Ishikawa (cell line): ENCODE measurements at regions not wholly inside any gene's neighbourhood (a gene's known extent, or its start where the extent isn't known, plus 50 kb on each side); places are given as distances from the start of the nearest gene placed in this dataset.

ENCODE experiments used
- CEBPB ChIP-seq: IDR thresholded peaks from 2 replicates; pipeline ENCODE4 v1.6.1; 2012
- CREB1 ChIP-seq: IDR thresholded peaks from 2 replicates; pipeline ENCODE4 v1.6.1; 2012; ENCODE audit warnings: low read depth
- EP300 ChIP-seq: IDR thresholded peaks from 2 replicates; pipeline ENCODE4 v1.6.1; 2012; ENCODE audit warnings: borderline replicate concordance
- FOXM1 ChIP-seq: IDR thresholded peaks from 2 replicates; pipeline ENCODE4 v1.6.1; 2012; ENCODE audit warnings: low read depth, borderline replicate concordance
- NFIC ChIP-seq: IDR thresholded peaks from 2 replicates; pipeline ENCODE4 v1.6.1; 2012
- RAD21 ChIP-seq: IDR thresholded peaks from 2 replicates; pipeline ENCODE4 v1.6.1; 2012; ENCODE audit warnings: low read depth
- TAF1 ChIP-seq: IDR thresholded peaks from 2 replicates; pipeline ENCODE4 v1.6.1; 2012; ENCODE audit warnings: low read depth, mild to moderate bottlenecking
- TCF12 ChIP-seq: IDR thresholded peaks from 2 replicates; pipeline ENCODE4 v1.6.1; 2012; ENCODE audit warnings: low read depth
- YY1 ChIP-seq: IDR thresholded peaks from 2 replicates; pipeline ENCODE4 v1.6.1; 2012; ENCODE audit warnings: low read depth
- ZBTB7A ChIP-seq: IDR thresholded peaks from 2 replicates; pipeline ENCODE4 v1.6.1; 2012; ENCODE audit warnings: low read depth
- TF ChIP-seq, protein P1 (sequence below): IDR thresholded peaks from 2 replicates; pipeline ENCODE4 v1.6.1; 2012
- TF ChIP-seq, protein P2 (sequence below): IDR thresholded peaks from 2 replicates; pipeline ENCODE4 v1.6.1; 2012; ENCODE audit warnings: low read depth, mild to moderate bottlenecking

DNA sequence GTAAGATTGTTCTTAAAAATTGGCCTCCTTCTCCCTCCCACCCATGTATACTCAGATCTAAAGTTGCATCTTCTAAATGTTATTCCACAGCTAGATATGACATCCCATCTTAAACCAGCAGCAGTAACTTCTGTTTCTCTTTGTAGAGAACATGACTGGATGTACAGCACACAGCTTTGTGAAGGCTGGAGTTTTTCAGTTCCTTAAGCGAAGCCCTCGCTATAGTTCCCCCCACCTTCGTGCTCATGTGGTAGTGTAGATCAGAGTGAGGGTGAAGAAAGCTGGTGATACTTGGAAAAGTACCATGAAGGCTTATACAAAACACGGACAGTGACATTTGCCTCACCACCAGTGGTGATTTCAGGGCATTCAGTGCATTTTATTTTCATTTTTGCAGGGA, 137.5 kb downstream of the MAT2B start:
- TF ChIP-seq TCF12 (no peak), YY1 (no peak), TAF1 (no peak), EP300 (no peak), FOXM1 (no peak), RAD21 (no peak), CEBPB (no peak), NFIC (no peak), CREB1 (no peak), ZBTB7A (no peak)
- TF ChIP-seq, protein P1, sequence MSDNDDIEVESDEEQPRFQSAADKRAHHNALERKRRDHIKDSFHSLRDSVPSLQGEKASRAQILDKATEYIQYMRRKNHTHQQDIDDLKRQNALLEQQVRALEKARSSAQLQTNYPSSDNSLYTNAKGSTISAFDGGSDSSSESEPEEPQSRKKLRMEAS, result no peak
- TF ChIP-seq, protein P2, sequence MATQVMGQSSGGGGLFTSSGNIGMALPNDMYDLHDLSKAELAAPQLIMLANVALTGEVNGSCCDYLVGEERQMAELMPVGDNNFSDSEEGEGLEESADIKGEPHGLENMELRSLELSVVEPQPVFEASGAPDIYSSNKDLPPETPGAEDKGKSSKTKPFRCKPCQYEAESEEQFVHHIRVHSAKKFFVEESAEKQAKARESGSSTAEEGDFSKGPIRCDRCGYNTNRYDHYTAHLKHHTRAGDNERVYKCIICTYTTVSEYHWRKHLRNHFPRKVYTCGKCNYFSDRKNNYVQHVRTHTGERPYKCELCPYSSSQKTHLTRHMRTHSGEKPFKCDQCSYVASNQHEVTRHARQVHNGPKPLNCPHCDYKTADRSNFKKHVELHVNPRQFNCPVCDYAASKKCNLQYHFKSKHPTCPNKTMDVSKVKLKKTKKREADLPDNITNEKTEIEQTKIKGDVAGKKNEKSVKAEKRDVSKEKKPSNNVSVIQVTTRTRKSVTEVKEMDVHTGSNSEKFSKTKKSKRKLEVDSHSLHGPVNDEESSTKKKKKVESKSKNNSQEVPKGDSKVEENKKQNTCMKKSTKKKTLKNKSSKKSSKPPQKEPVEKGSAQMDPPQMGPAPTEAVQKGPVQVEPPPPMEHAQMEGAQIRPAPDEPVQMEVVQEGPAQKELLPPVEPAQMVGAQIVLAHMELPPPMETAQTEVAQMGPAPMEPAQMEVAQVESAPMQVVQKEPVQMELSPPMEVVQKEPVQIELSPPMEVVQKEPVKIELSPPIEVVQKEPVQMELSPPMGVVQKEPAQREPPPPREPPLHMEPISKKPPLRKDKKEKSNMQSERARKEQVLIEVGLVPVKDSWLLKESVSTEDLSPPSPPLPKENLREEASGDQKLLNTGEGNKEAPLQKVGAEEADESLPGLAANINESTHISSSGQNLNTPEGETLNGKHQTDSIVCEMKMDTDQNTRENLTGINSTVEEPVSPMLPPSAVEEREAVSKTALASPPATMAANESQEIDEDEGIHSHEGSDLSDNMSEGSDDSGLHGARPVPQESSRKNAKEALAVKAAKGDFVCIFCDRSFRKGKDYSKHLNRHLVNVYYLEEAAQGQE, result no peak
